ENCODE measurements at regions not wholly inside any gene's neighbourhood (a gene's known extent, or its start where the extent isn't known, plus 50 kb on each side); places are given as distances from the start of the nearest gene placed in this dataset.

- TF ChIP-seq NR2C2 (CRISPR knock-in tag; IDR thresholded peaks at IDR 0.05) (no peak), NR2C2 (tag; IDR thresholded peaks at IDR 0.05) (no peak), E2F6 (IDR thresholded peaks at IDR 0.05; ENCODE audit: borderline replicate concordance in 1 of 2, extremely low read depth in 1 of 2, insufficient read depth in 1 of 2, insufficient read length in 1 of 2, low read depth in 1 of 2, low read length in 1 of 2, poor library complexity in 1 of 2, severe bottlenecking in 1 of 2) (no peak), CTCF (IDR thresholded peaks at IDR 0.05 in 2 of 3, conservative IDR thresholded peaks at IDR 0.05 in 1 of 3; ENCODE audit: insufficient read depth in 2 of 3, low read depth in 1 of 3, low read length in 3 of 3) (no peak), ZNF274 (IDR thresholded peaks at IDR 0.05; ENCODE audit: borderline replicate concordance, low read depth, low read length) (no peak), NFIC (IDR thresholded peaks at IDR 0.05) (no peak), YBX1 (IDR thresholded peaks at IDR 0.05) (no peak), YY1 (IDR thresholded peaks at IDR 0.05; ENCODE audit: borderline replicate concordance in 1 of 3, control insufficient read depth in 1 of 3, extremely low read depth in 1 of 3, insufficient read depth in 3 of 3, insufficient read length in 1 of 3, insufficient replicate concordance in 2 of 3, low read depth in 1 of 3, low read length in 2 of 3) (no peak), TCF7L2 (IDR thresholded peaks at IDR 0.05; ENCODE audit: low read depth, low read length) (no peak)
- TF ChIP-seq, protein P1, sequence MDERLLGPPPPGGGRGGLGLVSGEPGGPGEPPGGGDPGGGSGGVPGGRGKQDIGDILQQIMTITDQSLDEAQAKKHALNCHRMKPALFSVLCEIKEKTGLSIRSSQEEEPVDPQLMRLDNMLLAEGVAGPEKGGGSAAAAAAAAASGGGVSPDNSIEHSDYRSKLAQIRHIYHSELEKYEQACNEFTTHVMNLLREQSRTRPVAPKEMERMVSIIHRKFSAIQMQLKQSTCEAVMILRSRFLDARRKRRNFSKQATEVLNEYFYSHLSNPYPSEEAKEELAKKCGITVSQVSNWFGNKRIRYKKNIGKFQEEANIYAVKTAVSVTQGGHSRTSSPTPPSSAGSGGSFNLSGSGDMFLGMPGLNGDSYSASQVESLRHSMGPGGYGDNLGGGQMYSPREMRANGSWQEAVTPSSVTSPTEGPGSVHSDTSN (CRISPR knock-in tag; IDR thresholded peaks at IDR 0.05; ENCODE audit: low read depth) = no peak
- TF ChIP-seq, protein P1 (tag; conservative IDR thresholded peaks at IDR 0.05; ENCODE audit: low read depth) = no peak
These were observed 177.6 kb upstream of the EDNRA start for GRCh38 chr4:147303174-147303872.
